Activated naive CD4-positive, alpha-beta T cell treated with anti-CD3 and anti-CD28 coated beads for 36 hours (primary cell): ENCODE measurements at regions not wholly inside any gene's neighbourhood (a gene's known extent, or its start where the extent isn't known, plus 50 kb on each side); places are given as distances from the start of the nearest gene placed in this dataset.
"Not testable (repeated sequence)": the region's sequence is repeated elsewhere in the genome, so short reads cannot be mapped to it uniquely, and the experiment has no call there.

ENCODE experiments used
- CTCF ChIA-PET: fragments of 350-600 bp; sonication (Branson Sonifier 250); formaldehyde crosslinking; loops from one replicate; lab custom pipeline; 2021; ENCODE audit warnings: antibody characterized with exemption; lab: Charles Lee
- DNase-seq: peaks from one replicate; pipeline ENCODE4 v3.0.0-alpha.2; 2020
- H3K27ac Mint-ChIP-seq: one replicate; pipeline ENCODE4 v1.8.0; 2021; ENCODE audit warnings: mild to moderate bottlenecking, mixed read lengths
- H3K27me3 Mint-ChIP-seq: one replicate; pipeline ENCODE4 v1.8.0; 2021; ENCODE audit warnings: low read depth, mixed read lengths
- H3K36me3 Mint-ChIP-seq: one replicate; pipeline ENCODE4 v1.8.0; 2021; ENCODE audit warnings: low read depth, mixed read lengths
- H3K4me1 Mint-ChIP-seq: one replicate; pipeline ENCODE4 v1.8.0; 2021; ENCODE audit warnings: low read depth, mixed read lengths
- H3K4me3 Mint-ChIP-seq: one replicate; pipeline ENCODE4 v1.8.0; 2021; ENCODE audit warnings: mild to moderate bottlenecking, moderate library complexity, mixed read lengths
- H3K9me3 Mint-ChIP-seq: one replicate; pipeline ENCODE4 v1.8.0; 2021; ENCODE audit warnings: mixed read lengths
- intact Hi-C: fragments of 100-400 bp; cut with micrococcal nuclease; formaldehyde crosslinking; loops from one replicate; pipeline ENCODE4 v1.15.1; 2023

DNA sequence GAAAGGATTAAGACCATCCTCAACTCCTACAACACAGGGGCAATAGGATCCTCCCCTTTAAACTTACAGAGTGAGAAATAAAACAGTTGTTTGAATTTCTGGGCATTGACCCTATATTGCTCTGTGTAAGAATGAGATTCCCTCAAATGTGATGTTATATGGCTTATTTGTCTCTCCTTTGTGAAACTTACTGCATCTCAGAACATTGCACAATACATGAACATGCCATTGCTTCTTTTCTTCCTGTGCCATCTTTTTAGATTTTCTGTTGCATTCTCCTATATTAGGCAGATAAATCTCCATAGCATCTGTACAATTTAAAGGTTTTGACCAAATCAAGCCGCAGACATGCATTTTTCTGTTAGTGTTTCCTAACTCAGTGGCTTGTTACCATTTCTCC lies 941.9 kb upstream of the FANCL start:
- Mint-ChIP-seq H3K4me3 (no peak overlapping the region), H3K4me1 (no peaks in the 10 kb centered on the region), H3K36me3 (no peaks in the 10 kb centered on the region), H3K9me3 (peaks cover 2% of the 10 kb centered on the region), H3K27me3 (peaks cover 6% of the 10 kb centered on the region), H3K27ac (no peak overlapping the region)
- CTCF ChIA-PET, result no interaction called here
- intact Hi-C loops, result loop anchor here (5.0 kb wide), 1 partner anchor 421 kb away; no protein-coding TSS in a partner anchor
- DNase-seq, result no peak

DNA sequence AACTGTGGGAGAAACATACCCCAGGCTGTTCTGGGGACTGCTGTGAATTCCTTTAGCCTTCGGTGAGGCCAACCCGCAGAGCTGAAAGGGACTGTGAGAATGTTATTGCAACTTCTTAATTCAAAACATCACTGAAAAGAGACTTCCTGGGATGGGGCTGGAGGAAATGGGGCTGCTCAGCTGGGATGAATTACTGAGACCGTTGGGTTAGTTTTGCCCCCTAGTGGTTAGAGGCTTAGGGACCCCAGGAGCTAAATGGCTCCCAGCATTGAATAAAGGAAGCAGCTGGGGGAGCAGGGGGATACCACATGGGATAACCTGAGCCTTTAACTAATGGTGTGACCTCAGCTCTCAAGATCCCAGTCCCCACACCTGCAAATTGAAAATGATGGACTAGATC lies 941.1 kb upstream of the FANCL start:
- H3K9me3 Mint-ChIP-seq, result peaks cover 2% of the 10 kb centered on the region
- no peak overlapping the region for H3K4me3 Mint-ChIP-seq
- peaks cover 6% of the 10 kb centered on the region for H3K27me3 Mint-ChIP-seq
- CTCF ChIA-PET, result no interaction called here
- intact Hi-C loops, result loop anchor here (1.0 to 5.0 kb wide), 2 partner anchors 157 to 420 kb away; no protein-coding TSS in a partner anchor
- H3K36me3 Mint-ChIP-seq, result no peaks in the 10 kb centered on the region
- H3K4me1 Mint-ChIP-seq, result no peaks in the 10 kb centered on the region
- peak; percentile 4 for DNase-seq
- no peak overlapping the region for H3K27ac Mint-ChIP-seq

DNA sequence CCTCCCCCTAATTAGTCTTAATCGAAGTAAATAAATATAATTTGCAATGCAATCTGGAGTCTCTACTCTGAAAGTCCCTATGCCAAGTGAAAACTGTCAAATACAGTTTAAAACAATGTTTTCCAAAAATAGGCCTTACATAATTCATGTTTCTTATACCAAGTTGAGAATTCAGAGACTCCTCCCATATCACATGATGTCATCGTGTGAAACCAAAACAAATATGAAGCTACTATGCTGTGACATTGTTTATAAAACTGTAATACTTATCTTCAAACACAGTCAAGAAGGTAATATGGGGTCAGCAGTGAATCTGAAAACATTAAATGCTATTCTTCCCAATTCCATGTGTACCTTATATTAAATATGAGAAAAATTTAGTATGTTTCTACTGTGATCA lies 940.2 kb upstream of the FANCL start:
- intact Hi-C loops, result loop anchor here (5.0 kb wide), 1 partner anchor 419 kb away; no protein-coding TSS in a partner anchor
- no peaks in the 10 kb centered on the region for H3K36me3 Mint-ChIP-seq

DNA sequence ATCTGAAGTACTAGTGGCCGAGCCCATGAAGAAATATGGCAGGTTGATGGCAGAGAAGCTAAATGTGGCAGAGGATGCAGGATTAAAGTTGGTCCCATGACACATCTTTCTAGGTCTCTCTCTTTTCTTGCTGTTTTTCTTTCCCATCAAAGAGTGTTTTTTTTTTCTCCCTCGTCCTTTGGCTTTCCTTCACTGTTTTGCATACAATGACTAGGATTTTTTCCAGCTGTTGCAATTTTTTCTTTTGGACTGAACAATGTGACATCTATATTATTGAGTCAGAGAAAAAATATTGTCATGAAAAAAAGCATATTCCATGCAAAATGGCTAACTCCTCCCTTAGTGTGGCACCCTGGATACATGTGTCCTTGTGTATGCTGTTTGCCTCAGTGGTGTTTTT lies 939.5 kb upstream of the FANCL start:
- intact Hi-C loops, result loop anchor here (5.0 kb wide), 1 partner anchor 418 kb away; no protein-coding TSS in a partner anchor
- CTCF ChIA-PET, result no interaction called here

More for the DNA sequence above, 940.2 kb upstream of the FANCL start:
- CTCF ChIA-PET, result no interaction called here
- Mint-ChIP-seq H3K9me3 (peaks cover 2% of the 10 kb centered on the region), H3K4me1 (no peaks in the 10 kb centered on the region), H3K27ac (no peak overlapping the region), H3K4me3 (no peak overlapping the region), H3K27me3 (peaks cover 6% of the 10 kb centered on the region)
- no peak for DNase-seq

DNA sequence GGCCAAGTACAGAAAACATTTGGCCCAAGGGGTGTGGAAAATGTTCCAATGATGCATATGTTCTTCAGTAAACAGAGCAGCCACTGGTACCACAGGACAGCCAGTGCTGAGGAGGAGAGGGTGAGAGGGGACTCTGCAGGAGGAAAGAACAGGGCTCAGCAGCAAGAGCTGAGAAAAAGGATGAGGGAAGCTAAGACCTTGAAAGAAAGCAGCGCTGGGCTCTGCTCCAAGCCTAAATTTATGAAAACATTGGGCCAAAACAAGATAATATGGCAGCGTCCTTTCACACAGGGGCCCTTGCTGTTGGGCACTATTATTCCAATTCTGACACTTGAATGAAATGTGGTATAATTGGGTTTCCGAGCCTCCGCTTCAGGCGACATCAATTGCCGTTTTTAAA lies 939.0 kb upstream of the FANCL start:
- Mint-ChIP-seq H3K4me3 (no peak overlapping the region), H3K36me3 (no peaks in the 10 kb centered on the region), H3K27ac (no peak overlapping the region), H3K9me3 (peaks cover 2% of the 10 kb centered on the region), H3K4me1 (no peaks in the 10 kb centered on the region), H3K27me3 (peaks cover 6% of the 10 kb centered on the region)
- CTCF ChIA-PET, result no interaction called here
- intact Hi-C loops, result loop anchor here (5.0 kb wide), 1 partner anchor 418 kb away; no protein-coding TSS in a partner anchor
- no peak for DNase-seq

More for the DNA sequence above, 939.5 kb upstream of the FANCL start:
- DNase-seq, result no peak
- Mint-ChIP-seq H3K27me3 (peaks cover 6% of the 10 kb centered on the region), H3K27ac (no peak overlapping the region), H3K4me1 (no peaks in the 10 kb centered on the region), H3K9me3 (peaks cover 2% of the 10 kb centered on the region), H3K36me3 (no peaks in the 10 kb centered on the region), H3K4me3 (no peak overlapping the region)

DNA sequence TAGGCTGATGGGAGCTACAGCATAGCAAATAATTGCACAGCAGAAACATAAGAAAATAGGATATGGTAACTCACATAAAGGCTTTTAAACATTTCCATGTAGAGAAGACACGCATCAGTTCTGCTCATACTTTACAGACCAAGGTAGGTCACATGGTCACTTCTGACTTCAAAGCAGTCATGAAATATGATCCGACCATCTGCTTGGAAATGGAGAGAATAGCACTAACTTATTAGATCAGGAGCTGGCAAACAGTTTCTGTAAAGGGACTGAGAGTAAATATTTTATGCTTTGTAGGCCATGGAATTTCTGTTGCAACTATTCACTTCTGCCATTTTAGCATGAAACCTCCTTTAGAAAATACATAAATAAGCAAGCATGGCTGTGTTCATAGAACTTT lies 936.6 kb upstream of the FANCL start:
- CTCF ChIA-PET, result no interaction called here
- Mint-ChIP-seq H3K27me3 (peaks cover 5% of the 10 kb centered on the region), H3K27ac (no peak overlapping the region), H3K4me3 (no peak overlapping the region), H3K4me1 (no peaks in the 10 kb centered on the region), H3K9me3 (peaks cover 2% of the 10 kb centered on the region), H3K36me3 (no peaks in the 10 kb centered on the region)
- intact Hi-C loops, result no loop called here
- DNase-seq, result no peak

DNA sequence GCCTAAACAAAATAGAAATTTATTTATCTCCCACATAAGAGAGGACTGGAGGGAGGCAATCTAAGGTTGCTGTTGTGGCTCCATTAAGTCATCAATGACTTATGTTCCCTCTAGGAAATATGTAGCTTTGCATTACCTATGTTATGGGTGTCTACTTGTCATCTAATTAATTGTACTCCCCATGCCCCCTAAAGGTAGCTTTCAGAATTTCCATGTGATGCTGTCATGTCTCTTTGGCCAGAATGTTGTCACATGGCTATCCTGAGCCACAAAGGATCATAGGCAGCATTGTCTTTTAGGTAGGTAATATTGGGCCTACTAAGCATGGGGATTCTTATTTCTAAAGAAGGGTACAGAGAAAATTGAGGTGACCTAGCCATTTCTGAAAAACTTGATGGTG lies 935.6 kb upstream of the FANCL start:
- CTCF ChIA-PET, result no interaction called here
- intact Hi-C loops, result no loop called here
- Mint-ChIP-seq H3K27me3 (peaks cover 2% of the 10 kb centered on the region), H3K36me3 (no peaks in the 10 kb centered on the region), H3K27ac (no peak overlapping the region), H3K4me3 (no peak overlapping the region), H3K9me3 (peaks cover 2% of the 10 kb centered on the region), H3K4me1 (no peaks in the 10 kb centered on the region)
- DNase-seq, result no peak

DNA sequence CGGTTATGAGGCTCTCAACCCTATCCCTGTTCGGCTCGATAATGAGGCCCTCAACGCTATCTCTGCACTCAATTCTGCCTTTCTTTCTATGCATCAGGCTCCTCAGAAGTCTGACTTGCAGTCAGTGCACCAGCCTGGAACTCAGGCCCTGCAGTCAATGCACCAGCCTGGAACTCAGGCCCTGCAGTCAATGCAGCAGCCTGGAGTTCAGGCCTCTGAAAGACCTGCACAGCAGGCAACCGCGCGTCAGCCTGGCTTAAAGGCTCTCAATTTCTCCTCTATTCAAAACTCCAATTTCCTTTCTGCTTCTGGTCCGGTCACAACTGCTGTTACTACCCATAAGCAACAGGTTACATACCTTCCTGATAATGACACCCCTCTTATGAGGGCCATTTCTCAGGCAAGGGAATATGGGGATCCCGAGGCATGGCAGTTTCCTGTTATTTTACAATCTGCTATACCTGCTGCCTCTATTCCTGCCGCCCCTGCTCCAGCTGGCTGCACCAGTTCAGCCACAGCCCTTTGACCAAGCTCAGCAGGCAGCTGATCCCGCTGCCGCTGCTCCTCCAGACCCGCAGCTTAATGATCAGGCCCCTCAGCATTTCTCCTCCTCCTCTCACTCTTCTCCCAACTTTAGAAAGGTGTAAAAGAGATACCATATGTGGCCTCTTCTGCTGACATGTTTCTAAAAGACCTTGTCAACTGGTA lies 933.6 kb upstream of the FANCL start:
- Mint-ChIP-seq H3K27me3 (no peaks in the 10 kb centered on the region), H3K27ac (no peak overlapping the region), H3K9me3 (no peaks in the 10 kb centered on the region), H3K4me3 (no peak overlapping the region), H3K4me1 (no peaks in the 10 kb centered on the region), H3K36me3 (no peaks in the 10 kb centered on the region)
- intact Hi-C loops, result no loop called here
- CTCF ChIA-PET, result no interaction called here
- DNase-seq, result no peak

DNA sequence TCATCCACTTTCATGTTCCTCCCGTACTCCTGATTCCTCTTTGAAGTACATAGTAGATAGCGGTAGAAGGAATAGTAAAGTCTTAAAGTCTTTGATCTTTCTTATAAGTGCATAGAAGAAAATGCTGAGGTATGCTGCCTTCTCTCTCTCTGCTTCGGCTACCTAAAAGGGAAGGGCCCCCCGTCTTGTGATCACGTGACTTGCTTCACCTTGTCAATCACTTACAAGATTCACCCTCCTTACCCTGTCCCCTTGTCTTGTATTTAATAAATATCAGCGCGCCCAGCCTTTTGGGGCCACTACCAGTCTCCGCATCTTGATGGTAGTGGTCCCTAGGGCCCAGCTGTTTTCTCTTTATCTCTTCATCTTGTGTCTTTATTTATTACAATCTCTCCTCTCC lies 932.2 kb upstream of the FANCL start:
- Mint-ChIP-seq H3K36me3 (no peaks in the 10 kb centered on the region), H3K27me3 (no peaks in the 10 kb centered on the region)

DNA sequence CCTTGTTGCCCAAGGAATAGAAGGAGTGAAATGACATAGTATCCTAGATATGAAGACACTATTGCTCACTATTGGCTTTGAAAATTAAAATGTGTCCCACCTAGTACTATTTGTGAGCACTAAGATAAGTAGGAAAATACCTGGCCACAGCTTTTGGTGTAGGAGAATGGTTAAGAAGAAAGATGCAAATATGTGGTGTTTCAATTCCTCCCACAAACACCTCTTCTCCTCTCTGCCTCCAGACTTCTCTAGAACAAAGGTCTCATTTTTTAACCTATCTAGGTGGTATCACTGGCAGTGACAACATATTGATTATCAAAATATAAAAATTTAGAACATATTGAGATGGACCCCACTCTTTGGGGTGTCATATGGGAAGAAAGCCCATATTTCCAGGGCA lies 929.9 kb upstream of the FANCL start:
- no peak overlapping the region for H3K4me3 Mint-ChIP-seq
- H3K27me3 Mint-ChIP-seq, result no peaks in the 10 kb centered on the region
- no peaks in the 10 kb centered on the region for H3K9me3 Mint-ChIP-seq
- H3K36me3 Mint-ChIP-seq, result no peaks in the 10 kb centered on the region
- no peak for DNase-seq
- H3K4me1 Mint-ChIP-seq, result no peaks in the 10 kb centered on the region
- no peak overlapping the region for H3K27ac Mint-ChIP-seq
- intact Hi-C loops, result no loop called here
- CTCF ChIA-PET, result no interaction called here

More for the DNA sequence above, 932.2 kb upstream of the FANCL start:
- no peak overlapping the region for H3K4me3 Mint-ChIP-seq
- CTCF ChIA-PET, result no interaction called here
- intact Hi-C loops, result no loop called here
- no peaks in the 10 kb centered on the region for H3K4me1 Mint-ChIP-seq
- no peak for DNase-seq
- H3K27ac Mint-ChIP-seq, result no peak overlapping the region
- H3K9me3 Mint-ChIP-seq, result no peaks in the 10 kb centered on the region

DNA sequence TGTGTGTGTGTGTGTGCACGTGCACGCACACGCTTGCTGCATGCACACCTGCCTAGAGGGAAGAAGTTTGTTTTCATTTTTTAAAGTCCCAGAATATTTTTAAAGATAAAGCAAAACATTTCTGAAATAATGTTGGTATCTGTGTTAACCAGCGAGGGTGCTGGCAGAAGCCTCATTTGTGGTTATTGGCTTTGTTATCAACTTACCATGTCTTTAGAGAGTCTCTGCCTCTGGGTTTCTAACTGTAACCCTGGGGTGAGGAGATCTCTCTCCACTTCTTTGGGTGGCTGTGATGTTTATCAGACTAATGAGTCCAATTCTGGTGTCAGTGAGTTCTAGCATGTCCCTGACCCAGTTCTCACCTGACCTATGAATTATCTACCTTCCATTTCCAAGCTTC lies 927.6 kb upstream of the FANCL start:
- Mint-ChIP-seq H3K4me3 (no peak overlapping the region), H3K27ac (no peak overlapping the region), H3K9me3 (no peaks in the 10 kb centered on the region), H3K4me1 (no peaks in the 10 kb centered on the region), H3K27me3 (no peaks in the 10 kb centered on the region), H3K36me3 (no peaks in the 10 kb centered on the region)
- intact Hi-C loops, result no loop called here
- DNase-seq, result no peak
- CTCF ChIA-PET, result no interaction called here

DNA sequence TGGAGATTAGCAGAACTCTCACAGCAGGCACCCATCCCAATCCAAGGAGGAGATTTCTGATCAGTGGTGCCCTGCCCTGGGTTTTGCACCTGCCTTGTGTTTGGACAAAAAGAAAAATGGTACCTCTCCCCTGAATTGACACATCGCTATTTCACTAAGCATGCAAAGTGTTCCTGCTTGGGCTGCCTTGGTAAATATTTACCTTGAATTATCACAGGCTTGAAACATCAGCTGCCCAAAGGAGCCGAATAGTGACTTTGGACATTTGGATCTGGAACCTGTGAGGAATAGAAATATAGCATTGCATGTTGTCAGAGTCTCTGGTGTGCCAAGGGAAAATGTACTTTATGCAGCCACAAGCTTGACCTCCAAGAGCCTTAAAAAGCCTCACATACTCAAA lies 926.4 kb upstream of the FANCL start:
- no peak overlapping the region for H3K27ac Mint-ChIP-seq
- no peaks in the 10 kb centered on the region for H3K4me1 Mint-ChIP-seq
- CTCF ChIA-PET, result no interaction called here
- no peaks in the 10 kb centered on the region for H3K27me3 Mint-ChIP-seq
- no peaks in the 10 kb centered on the region for H3K9me3 Mint-ChIP-seq
- DNase-seq, result no peak
- no peak overlapping the region for H3K4me3 Mint-ChIP-seq
- H3K36me3 Mint-ChIP-seq, result no peaks in the 10 kb centered on the region
- intact Hi-C loops, result no loop called here

DNA sequence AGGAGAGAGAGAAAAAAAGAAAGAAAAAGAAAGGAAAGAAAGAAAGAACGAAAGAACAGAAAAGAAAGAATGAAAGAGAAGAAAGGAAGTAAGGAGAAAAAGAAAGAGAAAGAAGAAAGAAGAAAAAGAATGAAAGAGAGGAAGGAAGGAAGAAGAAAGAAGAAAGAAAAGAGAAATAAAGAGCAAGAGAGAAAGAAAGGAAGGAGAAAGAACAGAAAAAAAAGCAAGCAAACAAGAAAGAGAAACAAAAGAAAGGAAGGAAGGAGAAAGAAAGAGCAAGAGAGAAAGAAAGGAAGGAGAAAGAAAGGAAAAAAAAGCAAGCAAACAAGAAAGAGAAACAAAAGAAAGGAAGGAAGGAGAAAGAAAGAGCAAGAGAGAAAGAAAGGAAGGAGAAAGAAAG lies 916.8 kb upstream of the FANCL start:
- H3K36me3 Mint-ChIP-seq, DNase-seq, H3K27ac Mint-ChIP-seq, H3K27me3 Mint-ChIP-seq, H3K4me1 Mint-ChIP-seq, CTCF ChIA-PET, H3K9me3 Mint-ChIP-seq, H3K4me3 Mint-ChIP-seq, intact Hi-C loops: not testable (repeated sequence)
